Bronchial epithelial cell (primary cell): ENCODE measurements at regions not wholly inside any gene's neighbourhood (a gene's known extent, or its start where the extent isn't known, plus 50 kb on each side); places are given as distances from the start of the nearest gene placed in this dataset.

Experiments used
- DNase-seq: peaks from one replicate; pipeline ENCODE4 v3.0.0-alpha.2; 2010; ENCODE audit warnings: low read depth
- FAIRE-seq: peaks from 2 replicates; lab custom pipeline; 2011; peaks lifted over from hg19 to GRCh38; lab: Jason Lieb, UNC
- H3K27me3 ChIP-seq: 2 replicates; pipeline ENCODE4 v1.5.1; 2011; ENCODE audit warnings: low read length; ENCODE audit not compliant: control insufficient read depth, insufficient read depth
- H3K36me3 ChIP-seq: 2 replicates; pipeline ENCODE4 v1.5.1; 2011; ENCODE audit warnings: low read length; ENCODE audit not compliant: control insufficient read depth, insufficient read depth
- H3K4me3 ChIP-seq: 2 replicates; pipeline ENCODE4 v1.5.1; 2011; ENCODE audit warnings: mild to moderate bottlenecking, low read depth, low read length, control low read depth
- CTCF ChIP-seq: IDR thresholded peaks from 2 replicates; pipeline ENCODE4 v1.5.1; 2011; ENCODE audit warnings: mild to moderate bottlenecking, moderate library complexity, low read length, control low read depth, inconsistent platforms; ENCODE audit not compliant: insufficient read depth, severe bottlenecking

- FAIRE-seq (no peak), DNase-seq (no peak)
- no peak for TF ChIP-seq CTCF
- Histone ChIP-seq H3K4me3 (no peak overlapping the region), H3K27me3 (no peaks in the 10 kb centered on the region), H3K36me3 (no peaks in the 10 kb centered on the region)
These were observed 322.5 kb upstream of the SLC24A2 start for GRCh38 chr9:20111173-20111843.

GRCh38 chr9:20095430-20096092 lies 306.7 kb upstream of the SLC24A2 start:
- FAIRE-seq = no peak
- H3K36me3 ChIP-seq = no peaks in the 10 kb centered on the region
- H3K27me3 ChIP-seq = no peaks in the 10 kb centered on the region
- no peak for TF ChIP-seq CTCF
- DNase-seq = no peak
- no peak overlapping the region for H3K4me3 ChIP-seq

- Histone ChIP-seq H3K27me3 (no peaks in the 10 kb centered on the region), H3K4me3 (no peak overlapping the region), H3K36me3 (no peaks in the 10 kb centered on the region)
- DNase-seq (no peak), FAIRE-seq (no peak)
- TF ChIP-seq CTCF = no peak
These were observed 303.7 kb upstream of the SLC24A2 start for GRCh38 chr9:20092561-20092960.

- no peak overlapping the region for H3K4me3 ChIP-seq
- H3K36me3 ChIP-seq = no peaks in the 10 kb centered on the region
- DNase-seq (no peak), FAIRE-seq (peak; percentile 13)
- TF ChIP-seq CTCF = no peak
- no peaks in the 10 kb centered on the region for H3K27me3 ChIP-seq
These were observed 298.6 kb upstream of the SLC24A2 start for GRCh38 chr9:20087481-20087880.

- no peak for TF ChIP-seq CTCF
These were observed 297.0 kb upstream of the SLC24A2 start for GRCh38 chr9:20085842-20086241.

GRCh38 chr9:20084125-20084524 lies 295.3 kb upstream of the SLC24A2 start:
- H3K4me3 ChIP-seq = no peak overlapping the region
- no peaks in the 10 kb centered on the region for H3K36me3 ChIP-seq
- no peaks in the 10 kb centered on the region for H3K27me3 ChIP-seq
- FAIRE-seq (no peak), DNase-seq (no peak)
- no peak for TF ChIP-seq CTCF

More at GRCh38 chr9:20085842-20086241, 297.0 kb upstream of the SLC24A2 start:
- peak; percentile 18 for FAIRE-seq
- no peak for DNase-seq
- no peak overlapping the region for H3K4me3 ChIP-seq
- H3K27me3 ChIP-seq = no peaks in the 10 kb centered on the region
- no peaks in the 10 kb centered on the region for H3K36me3 ChIP-seq
